Stimulated activated CD4-positive, alpha-beta T cell treated with anti-CD3 and anti-CD28 coated beads, Interleukin-1b, Interleukin-23, amount 100 ng/mL, for 4 hours (primary cell): ENCODE measurements at regions not wholly inside any gene's neighbourhood (a gene's known extent, or its start where the extent isn't known, plus 50 kb on each side); places are given as distances from the start of the nearest gene placed in this dataset.
"Not testable (repeated sequence)": the region's sequence is repeated elsewhere in the genome, so short reads cannot be mapped to it uniquely, and the experiment has no call there.

ENCODE experiments used
- DNase-seq, 2 donors: peaks; one replicate each; pipeline ENCODE4 v3.0.0-alpha.2; 2020; ENCODE audit warnings: low read depth in 2 of 2

GRCh38 chr16:32847379-32847778 is 171.4 kb upstream of the TP53TG3 start:
- not testable (repeated sequence) for DNase-seq

GRCh38 chr16:32845572-32845971 is 169.6 kb upstream of the TP53TG3 start:
- DNase-seq: not testable (repeated sequence)

GRCh38 chr16:32842844-32843243 is 166.9 kb upstream of the TP53TG3 start:
- DNase-seq: not testable (repeated sequence)

GRCh38 chr16:32807280-32807679 is 131.3 kb upstream of the TP53TG3 start:
- DNase-seq: not testable (repeated sequence)

GRCh38 chr16:32805639-32806038 is 129.7 kb upstream of the TP53TG3 start:
- DNase-seq: not testable (repeated sequence)
